Smooth muscle cell (in vitro differentiated cells): ENCODE measurements at regions not wholly inside any gene's neighbourhood (a gene's known extent, or its start where the extent isn't known, plus 50 kb on each side); places are given as distances from the start of the nearest gene placed in this dataset.
"Not testable (repeated sequence)": the region's sequence is repeated elsewhere in the genome, so short reads cannot be mapped to it uniquely, and the experiment has no call there.

Experiments
- DNase-seq: peaks from one replicate; lab custom pipeline; 2025; ENCODE audit not compliant: unreplicated experiment; lab: John Stamatoyannopoulos, UW
- H2AFZ ChIP-seq: fragments of 200-600 bp; sonication (generic); 2 replicates; pipeline ENCODE4 v1.6.0; 2016; ENCODE audit warnings: antibody characterized with exemption, low read depth, mild to moderate bottlenecking
- H3F3A ChIP-seq: fragments of 200-600 bp; sonication (generic); 2 replicates; pipeline ENCODE4 v1.6.0; 2017; ENCODE audit warnings: antibody characterized with exemption, low read depth
- H3K27ac ChIP-seq: fragments of 200-600 bp; sonication (generic); 2 replicates; pipeline ENCODE4 v1.5.1; 2016; ENCODE audit warnings: low read depth, mild to moderate bottlenecking
- H3K27me3 ChIP-seq: fragments of 200-600 bp; sonication (generic); 2 replicates; pipeline ENCODE4 v1.6.1; 2016; ENCODE audit warnings: low read depth, mild to moderate bottlenecking
- H3K36me3 ChIP-seq: fragments of 200-600 bp; sonication (generic); 2 replicates; pipeline ENCODE4 v1.5.1; 2016; ENCODE audit warnings: low read depth
- H3K4me1 ChIP-seq: fragments of 200-600 bp; sonication (generic); 2 replicates; pipeline ENCODE4 v1.5.1; 2016; ENCODE audit warnings: low read depth
- H3K4me2 ChIP-seq: fragments of 200-600 bp; sonication (generic); 2 replicates; pipeline ENCODE4 v1.6.0; 2016; ENCODE audit warnings: mild to moderate bottlenecking
- H3K4me3 ChIP-seq: fragments of 200-600 bp; sonication (generic); 2 replicates; pipeline ENCODE4 v1.5.1; 2016; ENCODE audit warnings: mild to moderate bottlenecking
- H3K79me2 ChIP-seq: fragments of 200-600 bp; sonication (generic); 2 replicates; pipeline ENCODE4 v1.6.0; 2016; ENCODE audit warnings: low read depth, mild to moderate bottlenecking
- H3K9ac ChIP-seq: fragments of 200-600 bp; sonication (generic); 2 replicates; pipeline ENCODE4 v1.6.0; 2016; ENCODE audit warnings: low read depth
- H3K9me3 ChIP-seq: fragments of 200-600 bp; sonication (generic); replicated peaks from 2 replicates; pipeline ENCODE4 v1.5.1; 2016; ENCODE audit warnings: low read depth
- H4K20me1 ChIP-seq: fragments of 200-600 bp; sonication (generic); 2 replicates; pipeline ENCODE4 v1.6.0; 2016; ENCODE audit warnings: low read depth
- CTCF ChIP-seq: fragments of 200-600 bp; sonication (generic); IDR thresholded peaks from 2 replicates; pipeline ENCODE4 v1.5.1; 2017; ENCODE audit warnings: borderline replicate concordance, mild to moderate bottlenecking, antibody characterized with exemption; ENCODE audit not compliant: insufficient read depth, poor library complexity, severe bottlenecking
- WGBS: methylation state at CpG from one replicate; pipeline ENCODE4 v1.1.7; 2016; ENCODE audit warnings: low lambda C conversion rate; 5-methylcytosine and 5-hydroxymethylcytosine counted together

GRCh38 chr13:94854688-94855087, 142.3 kb upstream of the SOX21 start:
- H3F3A ChIP-seq, result no peaks in the 10 kb centered on the region
- no peak overlapping the region for H3K4me3 ChIP-seq
- H3K4me1 ChIP-seq, result no peaks in the 10 kb centered on the region
- DNase-seq, result no peak
- no peak for TF ChIP-seq CTCF
- no peaks in the 10 kb centered on the region for H3K27me3 ChIP-seq
- H3K27ac ChIP-seq, result no peak overlapping the region
- no peaks in the 10 kb centered on the region for H3K9me3 ChIP-seq
- no peak overlapping the region for H2AFZ ChIP-seq
- 83% methylated on average over 1 of the region's 1 CpG for WGBS
- no peaks in the 10 kb centered on the region for H3K36me3 ChIP-seq
- H3K4me2 ChIP-seq, result no peak overlapping the region
- no peaks in the 10 kb centered on the region for H4K20me1 ChIP-seq
- H3K9ac ChIP-seq, result no peak overlapping the region
- H3K79me2 ChIP-seq, result no peaks in the 10 kb centered on the region

GRCh38 chr13:94851576-94851975, 139.2 kb upstream of the SOX21 start:
- H3K4me2 ChIP-seq, result no peak overlapping the region
- DNase-seq, result no peak
- H3F3A ChIP-seq, result no peaks in the 10 kb centered on the region
- no peak overlapping the region for H3K4me3 ChIP-seq
- TF ChIP-seq CTCF, result no peak
- H4K20me1 ChIP-seq, result no peaks in the 10 kb centered on the region
- H3K79me2 ChIP-seq, result no peaks in the 10 kb centered on the region
- no peaks in the 10 kb centered on the region for H3K4me1 ChIP-seq
- H3K27ac ChIP-seq, result no peak overlapping the region
- H3K9ac ChIP-seq, result no peak overlapping the region
- H3K9me3 ChIP-seq, result no peaks in the 10 kb centered on the region
- no peaks in the 10 kb centered on the region for H3K36me3 ChIP-seq
- H3K27me3 ChIP-seq, result no peaks in the 10 kb centered on the region
- no peak overlapping the region for H2AFZ ChIP-seq
- 96% methylated on average over 1 of the region's 1 CpG for WGBS

DNA sequence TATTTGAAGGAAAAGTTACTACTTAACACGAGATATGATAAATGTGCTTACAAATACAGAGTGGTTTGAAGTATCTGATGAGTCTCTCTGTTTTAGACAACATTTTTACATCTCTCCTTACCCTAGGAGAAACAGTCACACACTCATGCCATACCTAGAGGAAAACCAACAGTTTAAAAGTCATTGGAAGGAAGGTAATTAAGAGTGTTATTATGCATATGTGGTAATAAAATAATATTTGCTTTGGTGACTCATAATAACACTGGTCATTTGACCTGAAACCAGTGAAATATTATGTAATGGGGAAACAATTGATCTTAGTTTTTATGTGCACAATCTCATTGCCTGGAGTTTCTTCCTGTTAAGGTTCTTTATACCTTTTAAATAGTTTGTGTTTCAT, 136.9 kb upstream of the SOX21 start:
- Histone ChIP-seq H3K9me3 (no peaks in the 10 kb centered on the region), H3K79me2 (no peaks in the 10 kb centered on the region), H3K4me2 (no peak overlapping the region), H3K27me3 (no peaks in the 10 kb centered on the region), H3K9ac (no peak overlapping the region), H3F3A (no peaks in the 10 kb centered on the region), H3K4me1 (no peaks in the 10 kb centered on the region), H3K27ac (no peak overlapping the region), H3K36me3 (no peaks in the 10 kb centered on the region), H4K20me1 (no peaks in the 10 kb centered on the region), H3K4me3 (no peak overlapping the region), H2AFZ (no peak overlapping the region)
- WGBS, result 56% methylated on average over 1 of the region's 1 CpG
- no peak for DNase-seq
- TF ChIP-seq CTCF, result no peak

- Histone ChIP-seq H3F3A (no peaks in the 10 kb centered on the region), H3K36me3 (no peaks in the 10 kb centered on the region), H3K9ac (no peak overlapping the region)
Measured at GRCh38 chr13:94842901-94843300, 130.6 kb upstream of the SOX21 start.

GRCh38 chr13:94837056-94837455, 124.7 kb upstream of the SOX21 start:
- 67% methylated on average over 1 of the region's 1 CpG for WGBS
- not testable (repeated sequence) for H3K9ac ChIP-seq, DNase-seq, H3K4me1 ChIP-seq, H3K4me2 ChIP-seq, H3K27ac ChIP-seq, H3K4me3 ChIP-seq, H2AFZ ChIP-seq, H4K20me1 ChIP-seq, H3F3A ChIP-seq, H3K36me3 ChIP-seq, H3K9me3 ChIP-seq, H3K79me2 ChIP-seq
- H3K27me3 ChIP-seq, result peaks cover 51% of the 10 kb centered on the region

More at GRCh38 chr13:94842901-94843300, 130.6 kb upstream of the SOX21 start:
- no peak for TF ChIP-seq CTCF
- H3K27ac ChIP-seq, result no peak overlapping the region
- H3K4me2 ChIP-seq, result no peak overlapping the region
- H3K9me3 ChIP-seq, result no peaks in the 10 kb centered on the region
- peaks cover 24% of the 10 kb centered on the region for H3K27me3 ChIP-seq
- H3K79me2 ChIP-seq, result no peaks in the 10 kb centered on the region
- H2AFZ ChIP-seq, result no peak overlapping the region
- H3K4me3 ChIP-seq, result no peak overlapping the region
- H3K4me1 ChIP-seq, result no peaks in the 10 kb centered on the region
- no peaks in the 10 kb centered on the region for H4K20me1 ChIP-seq
- no peak for DNase-seq
